Mammary epithelial cell (primary cell): ENCODE measurements at regions not wholly inside any gene's neighbourhood (a gene's known extent, or its start where the extent isn't known, plus 50 kb on each side); places are given as distances from the start of the nearest gene placed in this dataset.

Experiments used
- EZH2 ChIP-seq: IDR thresholded peaks from 2 replicates; pipeline ENCODE4 v1.6.1; 2012; ENCODE audit warnings: low read length, inconsistent platforms, borderline replicate concordance
- TF ChIP-seq, protein P1 (sequence below), 2 donors: IDR thresholded peaks in 1 of 2; conservative IDR thresholded peaks in 1 of 2; 2 replicates each; pipeline ENCODE4 v1.5.1; 2011 to 2012; ENCODE audit warnings: inconsistent platforms in 2 of 2, low read length in 2 of 2, mild to moderate bottlenecking in 2 of 2, control low read depth in 1 of 2, low read depth in 1 of 2; ENCODE audit not compliant: insufficient read depth in 1 of 2; ENCODE audit errors: extremely low read depth in 1 of 2

DNA sequence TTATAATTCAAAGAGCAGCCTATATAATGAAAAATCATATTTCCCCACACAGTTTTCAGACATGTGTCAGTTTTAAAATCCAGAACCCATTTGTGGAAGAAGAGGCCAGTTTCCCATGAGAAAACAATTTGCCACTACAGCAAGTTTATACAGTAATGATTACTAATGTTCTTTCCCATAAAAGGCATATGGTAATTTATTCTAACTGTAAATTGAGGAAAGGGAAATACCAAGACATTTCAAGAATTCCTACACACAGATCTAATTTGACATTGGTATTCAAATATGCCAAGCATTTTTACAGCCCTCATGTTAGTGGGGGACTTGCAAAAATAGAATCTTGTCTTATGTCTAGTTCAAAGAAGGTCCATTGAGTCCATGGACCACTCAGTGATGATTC is 1368.6 kb downstream of the FSTL5 start:
- TF ChIP-seq, protein P1, sequence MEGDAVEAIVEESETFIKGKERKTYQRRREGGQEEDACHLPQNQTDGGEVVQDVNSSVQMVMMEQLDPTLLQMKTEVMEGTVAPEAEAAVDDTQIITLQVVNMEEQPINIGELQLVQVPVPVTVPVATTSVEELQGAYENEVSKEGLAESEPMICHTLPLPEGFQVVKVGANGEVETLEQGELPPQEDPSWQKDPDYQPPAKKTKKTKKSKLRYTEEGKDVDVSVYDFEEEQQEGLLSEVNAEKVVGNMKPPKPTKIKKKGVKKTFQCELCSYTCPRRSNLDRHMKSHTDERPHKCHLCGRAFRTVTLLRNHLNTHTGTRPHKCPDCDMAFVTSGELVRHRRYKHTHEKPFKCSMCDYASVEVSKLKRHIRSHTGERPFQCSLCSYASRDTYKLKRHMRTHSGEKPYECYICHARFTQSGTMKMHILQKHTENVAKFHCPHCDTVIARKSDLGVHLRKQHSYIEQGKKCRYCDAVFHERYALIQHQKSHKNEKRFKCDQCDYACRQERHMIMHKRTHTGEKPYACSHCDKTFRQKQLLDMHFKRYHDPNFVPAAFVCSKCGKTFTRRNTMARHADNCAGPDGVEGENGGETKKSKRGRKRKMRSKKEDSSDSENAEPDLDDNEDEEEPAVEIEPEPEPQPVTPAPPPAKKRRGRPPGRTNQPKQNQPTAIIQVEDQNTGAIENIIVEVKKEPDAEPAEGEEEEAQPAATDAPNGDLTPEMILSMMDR (conservative IDR thresholded peaks at IDR 0.05 in 1 of 2, IDR thresholded peaks at IDR 0.05 in 1 of 2; ENCODE audit: extremely low read depth in 1 of 2, insufficient read depth in 1 of 2, low read depth in 1 of 2, low read length in 2 of 2), result no peak
- no peak for TF ChIP-seq EZH2
